H1 (cell line): ENCODE measurements at regions not wholly inside any gene's neighbourhood (a gene's known extent, or its start where the extent isn't known, plus 50 kb on each side); places are given as distances from the start of the nearest gene placed in this dataset.

ENCODE experiments used
- CHD7 ChIP-seq: fragments of 300-600 bp; sonication (generic); IDR thresholded peaks from 2 replicates; pipeline ENCODE4 v1.7.1; 2012; ENCODE audit warnings: low read length, moderate library complexity, mild to moderate bottlenecking, inconsistent platforms; ENCODE audit not compliant: insufficient replicate concordance
- CTBP2 ChIP-seq: IDR thresholded peaks from 2 replicates; pipeline ENCODE4 v1.7.0; 2011; ENCODE audit warnings: borderline replicate concordance, mild to moderate bottlenecking, moderate library complexity, mixed read lengths, low read length; ENCODE audit not compliant: insufficient read depth, insufficient read length
- EP300 ChIP-seq, 2 experiments: IDR thresholded peaks; 1 replicate in 1 of 2; 2 replicates in 1 of 2; pipeline ENCODE4 v1.6.1; 2011 to 2012; ENCODE audit warnings: low read depth in 2 of 2, low read length in 2 of 2, mild to moderate bottlenecking in 2 of 2, borderline replicate concordance in 1 of 2, inconsistent platforms in 1 of 2, moderate library complexity in 1 of 2
- JUN ChIP-seq: IDR thresholded peaks from 2 replicates; pipeline ENCODE4 v1.6.1; 2011; ENCODE audit warnings: low read depth, mild to moderate bottlenecking, improper control_type of control experiment, low read length
- KDM4A ChIP-seq: IDR thresholded peaks from one replicate; pipeline ENCODE4 v1.7.1; 2012; ENCODE audit warnings: low read depth, mild to moderate bottlenecking, moderate library complexity, low read length, inconsistent platforms; ENCODE audit not compliant: severe bottlenecking
- MAFK ChIP-seq: IDR thresholded peaks from 2 replicates; pipeline ENCODE4 v1.6.1; 2012; ENCODE audit warnings: low read depth, mild to moderate bottlenecking, improper control_type of control experiment, low read length
- POU5F1 ChIP-seq: IDR thresholded peaks from 2 replicates; pipeline ENCODE4 v1.6.1; 2011; ENCODE audit warnings: low read depth, mild to moderate bottlenecking, low read length, moderate library complexity
- SP2 ChIP-seq: IDR thresholded peaks from 2 replicates; pipeline ENCODE4 v1.6.1; 2012; ENCODE audit warnings: mild to moderate bottlenecking, low read length, inconsistent platforms
- TCF12 ChIP-seq: IDR thresholded peaks from 2 replicates; pipeline ENCODE4 v1.6.1; 2011; ENCODE audit warnings: low read depth, mild to moderate bottlenecking, low read length

- no peak for TF ChIP-seq CHD7
- TF ChIP-seq EP300 (IDR thresholded peaks at IDR 0.05; ENCODE audit: borderline replicate concordance in 1 of 2, low read depth in 2 of 2, low read length in 2 of 2) = no peak
- TF ChIP-seq TCF12 = no peak
- TF ChIP-seq SP2 = no peak
- no peak for TF ChIP-seq KDM4A
- TF ChIP-seq MAFK = no peak
- TF ChIP-seq CTBP2 = no peak
- no peak for TF ChIP-seq JUN
- TF ChIP-seq POU5F1 = no peak
- TF ChIP-seq, all 59 proteins: peak for 0
These were observed 326.6 kb upstream of the ID2 start (continued) for GRCh38 chr2:8355102-8355859.
